ENCODE measurements at regions not wholly inside any gene's neighbourhood (a gene's known extent, or its start where the extent isn't known, plus 50 kb on each side); places are given as distances from the start of the nearest gene placed in this dataset.

DNA sequence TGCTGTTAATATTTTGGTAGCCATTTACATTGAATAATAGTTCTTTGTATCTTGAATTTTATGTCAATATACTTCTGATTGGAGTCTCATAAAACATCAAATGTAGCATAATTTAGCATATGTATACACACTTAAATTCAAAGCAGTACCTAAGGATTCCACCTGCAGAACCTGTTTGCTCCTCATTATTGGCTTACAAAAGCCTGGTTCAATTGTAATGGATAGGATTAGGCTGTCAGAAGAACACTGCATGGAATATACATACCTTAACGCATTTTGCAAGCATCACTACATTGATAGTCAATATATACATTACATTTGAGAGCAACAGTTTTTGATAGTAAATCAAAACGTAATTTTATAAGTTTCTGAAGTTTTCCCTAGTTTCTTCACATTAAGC lies 711.3 kb upstream of the COX7C start:
- Mint-ChIP-seq H3K36me3 (no peaks in the 10 kb centered on the region), H3K4me3 (no peak overlapping the region), H3K9me3 (no peaks in the 10 kb centered on the region), H3K27ac (no peak overlapping the region), H3K4me1 (no peaks in the 10 kb centered on the region), H3K27me3 (ENCODE audit: insufficient read depth, low read depth) (no peaks in the 10 kb centered on the region)
- Histone ChIP-seq H4K20me1 (ENCODE audit: low read depth) (no peaks in the 10 kb centered on the region), H3K36me3 (no peaks in the 10 kb centered on the region), H3K79me2 (ENCODE audit: low read depth) (no peaks in the 10 kb centered on the region), H3K27me3 (no peaks in the 10 kb centered on the region), H3K4me3 (no peak overlapping the region), H3K9me3 (ENCODE audit: low read depth) (no peaks in the 10 kb centered on the region), H2AFZ (replicated peaks) (no peak overlapping the region), H3F3A (ENCODE audit: low read depth) (no peaks in the 10 kb centered on the region), H3K9ac (no peak overlapping the region), H3K4me1 (no peaks in the 10 kb centered on the region), H3K4me2 (no peak overlapping the region), H3K27ac (no peak overlapping the region)
- no peak for DNase-seq (ENCODE audit: low spot score)
- TF ChIP-seq EZH2phosphoT487 (IDR thresholded peaks at IDR 0.05) = no peak
- TF ChIP-seq EZH2 (IDR thresholded peaks at IDR 0.05) = no peak
- no peak for TF ChIP-seq CTCF (IDR thresholded peaks at IDR 0.05)

DNA sequence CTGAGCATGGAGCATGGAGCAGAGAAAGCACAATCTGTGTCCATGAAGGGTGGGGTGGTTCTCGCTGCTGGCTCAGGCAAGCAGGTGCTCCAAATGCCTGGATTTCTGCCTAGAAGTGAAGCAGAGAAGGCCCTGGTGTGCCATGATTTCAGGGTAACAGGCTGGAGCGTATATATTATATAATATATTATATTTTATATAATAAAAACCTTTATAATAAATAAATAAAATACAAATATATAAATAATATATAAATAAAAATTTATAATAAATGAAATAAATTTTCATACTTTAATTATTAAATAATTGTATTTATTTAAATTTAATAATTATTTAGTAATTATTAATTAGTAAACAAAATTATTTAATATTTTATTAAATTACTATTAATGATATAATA lies 707.4 kb upstream of the COX7C start:
- Mint-ChIP-seq H3K27me3 (ENCODE audit: insufficient read depth, low read depth) (no peaks in the 10 kb centered on the region), H3K27ac (no peak overlapping the region), H3K4me1 (no peaks in the 10 kb centered on the region), H3K36me3 (no peaks in the 10 kb centered on the region), H3K9me3 (no peaks in the 10 kb centered on the region), H3K4me3 (no peak overlapping the region)
- no peaks in the 10 kb centered on the region for H3K27me3 ChIP-seq
- no peaks in the 10 kb centered on the region for H3K4me1 ChIP-seq
- H3K9ac ChIP-seq = no peak overlapping the region
- H3K9me3 ChIP-seq (ENCODE audit: low read depth) = no peaks in the 10 kb centered on the region
- no peaks in the 10 kb centered on the region for H3K36me3 ChIP-seq
- no peak overlapping the region for H3K4me2 ChIP-seq
- no peaks in the 10 kb centered on the region for H4K20me1 ChIP-seq (ENCODE audit: low read depth)
- H3K27ac ChIP-seq = no peak overlapping the region
- H3K4me3 ChIP-seq = no peak overlapping the region
- no peaks in the 10 kb centered on the region for H3F3A ChIP-seq (ENCODE audit: low read depth)
- H2AFZ ChIP-seq (replicated peaks) = no peak overlapping the region
- no peak for TF ChIP-seq EZH2 (IDR thresholded peaks at IDR 0.05)
- no peak for TF ChIP-seq EZH2phosphoT487 (IDR thresholded peaks at IDR 0.05)
- TF ChIP-seq CTCF (IDR thresholded peaks at IDR 0.05) = no peak
- DNase-seq (ENCODE audit: low spot score) = no peak
- H3K79me2 ChIP-seq (ENCODE audit: low read depth) = no peaks in the 10 kb centered on the region

DNA sequence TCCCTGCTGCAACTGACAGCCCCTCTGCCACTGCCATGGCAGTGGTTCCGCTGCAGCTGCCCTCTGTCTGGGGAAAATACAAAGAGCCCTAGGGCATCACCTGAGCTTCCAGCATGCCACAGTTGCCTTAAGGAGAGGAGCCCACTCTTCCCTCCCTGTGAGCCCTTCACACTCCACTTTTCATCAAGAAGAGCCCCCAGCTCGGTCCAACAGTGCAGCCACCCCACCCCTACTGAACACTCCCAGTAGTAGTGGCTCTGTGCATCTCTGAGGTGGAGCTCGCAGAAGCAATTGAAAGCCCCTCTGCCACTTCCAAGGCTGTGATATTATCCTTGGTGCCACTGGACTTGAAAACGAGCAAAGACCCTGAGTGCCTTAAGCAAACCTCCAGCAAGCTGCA lies 696.8 kb upstream of the COX7C start:
- H3K79me2 ChIP-seq (ENCODE audit: low read depth) = no peaks in the 10 kb centered on the region
- peaks cover 5% of the 10 kb centered on the region for H3K9me3 Mint-ChIP-seq
- no peaks in the 10 kb centered on the region for H3K27me3 Mint-ChIP-seq (ENCODE audit: insufficient read depth, low read depth)
- H3K9me3 ChIP-seq (ENCODE audit: low read depth) = no peaks in the 10 kb centered on the region
- H3K4me1 Mint-ChIP-seq = no peaks in the 10 kb centered on the region
- H3K4me1 ChIP-seq = no peaks in the 10 kb centered on the region
- H3K4me2 ChIP-seq = no peak overlapping the region
- no peak overlapping the region for H3K27ac Mint-ChIP-seq
- H3K4me3 Mint-ChIP-seq = no peak overlapping the region
- no peaks in the 10 kb centered on the region for H3K36me3 ChIP-seq
- no peak overlapping the region for H3K9ac ChIP-seq
- no peak for DNase-seq (ENCODE audit: low spot score)
- no peak overlapping the region for H3K27ac ChIP-seq
- no peak for TF ChIP-seq EZH2phosphoT487 (IDR thresholded peaks at IDR 0.05)
- TF ChIP-seq EZH2 (IDR thresholded peaks at IDR 0.05) = no peak
- H3K36me3 Mint-ChIP-seq = no peaks in the 10 kb centered on the region
- H3K27me3 ChIP-seq = no peaks in the 10 kb centered on the region
- no peak overlapping the region for H3K4me3 ChIP-seq
- no peaks in the 10 kb centered on the region for H4K20me1 ChIP-seq (ENCODE audit: low read depth)
- no peaks in the 10 kb centered on the region for H3F3A ChIP-seq (ENCODE audit: low read depth)
- H2AFZ ChIP-seq (replicated peaks) = no peak overlapping the region

GRCh38 chr5:85921590-85921989 lies 696.2 kb upstream of the COX7C start:
- H3K4me1 ChIP-seq = no peaks in the 10 kb centered on the region
- H3K79me2 ChIP-seq (ENCODE audit: low read depth) = no peaks in the 10 kb centered on the region
- Mint-ChIP-seq H3K36me3 (no peaks in the 10 kb centered on the region), H3K4me1 (no peaks in the 10 kb centered on the region), H3K27me3 (ENCODE audit: insufficient read depth, low read depth) (no peaks in the 10 kb centered on the region), H3K4me3 (no peak overlapping the region), H3K9me3 (peaks cover 6% of the 10 kb centered on the region), H3K27ac (no peak overlapping the region)
- H3K27ac ChIP-seq = no peak overlapping the region
- H4K20me1 ChIP-seq (ENCODE audit: low read depth) = no peaks in the 10 kb centered on the region
- DNase-seq (ENCODE audit: low spot score) = no peak
- no peaks in the 10 kb centered on the region for H3K36me3 ChIP-seq
- H3K9me3 ChIP-seq (ENCODE audit: low read depth) = no peaks in the 10 kb centered on the region
- no peak overlapping the region for H3K4me2 ChIP-seq
- no peak overlapping the region for H3K9ac ChIP-seq
- TF ChIP-seq EZH2 (IDR thresholded peaks at IDR 0.05) = no peak
- TF ChIP-seq EZH2phosphoT487 (IDR thresholded peaks at IDR 0.05) = no peak
- TF ChIP-seq CTCF (IDR thresholded peaks at IDR 0.05) = no peak
- H2AFZ ChIP-seq (replicated peaks) = no peak overlapping the region
- no peak overlapping the region for H3K4me3 ChIP-seq
- no peaks in the 10 kb centered on the region for H3K27me3 ChIP-seq
- no peaks in the 10 kb centered on the region for H3F3A ChIP-seq (ENCODE audit: low read depth)

Data from neural progenitor cell (in vitro differentiated cells).